HG02763 (cell line): ENCODE measurements at regions not wholly inside any gene's neighbourhood (a gene's known extent, or its start where the extent isn't known, plus 50 kb on each side); places are given as distances from the start of the nearest gene placed in this dataset.

Experiments
- ATAC-seq: cut with Tn5 transposase; IDR thresholded peaks from one replicate; pipeline ENCODE4 v1.9.1; 2021; ENCODE audit warnings: mild to moderate bottlenecking, moderate library complexity; ENCODE audit not compliant: unreplicated experiment

DNA sequence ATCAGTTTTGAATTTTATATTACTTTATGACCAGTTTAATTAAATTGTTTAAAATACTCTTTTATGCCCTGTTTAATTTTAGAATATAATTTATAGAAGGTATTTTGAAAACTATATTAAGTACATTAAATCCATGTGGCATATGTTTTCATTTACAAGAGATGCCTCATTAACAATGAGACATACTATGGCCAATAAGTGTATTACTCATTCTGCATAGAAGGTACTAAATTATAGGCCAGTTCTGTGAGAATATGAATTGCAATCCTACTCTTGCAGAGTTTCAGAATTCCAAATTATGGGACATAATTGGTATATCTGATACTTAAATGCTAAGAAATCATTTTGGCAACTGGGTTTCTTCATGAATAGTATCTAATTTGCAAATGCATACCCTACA is 951.1 kb downstream of the FAT4 start:
- ATAC-seq = no peak

DNA sequence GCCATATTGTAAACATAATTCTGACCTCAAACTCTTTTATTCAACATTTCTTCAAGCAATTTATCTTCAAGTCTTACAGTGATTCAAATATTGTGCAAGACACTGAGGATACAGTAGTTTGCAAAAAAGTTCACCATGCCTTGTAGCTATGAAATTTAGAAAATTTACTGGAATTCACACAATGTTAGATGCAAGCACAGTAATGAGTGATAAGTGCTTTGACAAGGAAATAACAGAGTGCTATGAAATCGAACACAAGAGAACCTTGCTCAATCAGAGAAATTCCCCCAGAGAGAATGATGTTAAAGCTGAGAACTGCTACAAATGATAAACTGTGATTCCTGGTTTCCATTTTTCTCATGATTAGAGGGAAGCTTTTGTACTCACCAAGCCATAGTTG is 952.9 kb downstream of the FAT4 start:
- no peak for ATAC-seq

DNA sequence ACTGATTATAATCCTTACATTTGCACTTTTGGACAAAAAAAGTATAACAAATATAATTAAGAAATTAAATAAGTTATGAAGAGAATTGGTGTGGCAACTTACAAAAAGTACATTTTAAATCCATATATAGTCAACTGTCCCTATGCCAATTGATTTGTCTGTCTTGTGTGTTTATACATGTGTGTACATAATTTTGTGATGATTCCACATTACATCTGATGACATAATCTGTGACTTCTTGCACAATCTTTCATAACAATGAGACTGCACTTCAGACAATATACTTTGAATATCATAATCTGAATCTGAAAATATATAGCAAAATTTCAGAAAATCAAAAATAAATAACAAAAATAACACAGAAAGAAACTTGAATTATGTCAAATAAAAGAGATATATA is 953.4 kb downstream of the FAT4 start:
- ATAC-seq = no peak

GRCh38 chr4:126269106-126269505 is 954.4 kb downstream of the FAT4 start:
- no peak for ATAC-seq

DNA sequence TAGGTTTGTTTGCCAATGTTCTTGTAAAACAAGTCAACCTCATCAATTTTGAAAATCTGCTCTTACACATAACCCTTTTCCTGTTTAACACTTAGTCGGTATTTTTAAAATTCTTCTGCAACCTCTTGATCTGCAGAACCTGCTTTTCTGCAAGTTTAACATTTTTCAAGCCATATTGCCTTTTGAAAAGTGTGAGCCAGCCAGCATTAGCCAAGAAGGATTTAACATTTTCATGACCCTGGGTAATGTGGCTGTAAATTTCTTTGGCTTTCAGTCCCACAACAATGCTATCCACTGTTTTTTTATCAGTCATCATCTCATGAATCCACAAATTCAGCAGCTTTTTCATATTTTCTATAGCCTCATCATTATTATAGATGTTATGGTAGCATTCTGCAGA is 956.5 kb downstream of the FAT4 start:
- no peak for ATAC-seq

GRCh38 chr4:126273746-126274145 is 959.0 kb downstream of the FAT4 start:
- ATAC-seq = no peak

GRCh38 chr4:126291886-126292285 is 977.1 kb downstream of the FAT4 start:
- no peak for ATAC-seq

- no peak for ATAC-seq
Observed at GRCh38 chr4:126298271-126298670, 983.5 kb downstream of the FAT4 start.

- ATAC-seq = no peak
Observed at GRCh38 chr4:126306152-126306869, 991.6 kb downstream of the FAT4 start.

DNA sequence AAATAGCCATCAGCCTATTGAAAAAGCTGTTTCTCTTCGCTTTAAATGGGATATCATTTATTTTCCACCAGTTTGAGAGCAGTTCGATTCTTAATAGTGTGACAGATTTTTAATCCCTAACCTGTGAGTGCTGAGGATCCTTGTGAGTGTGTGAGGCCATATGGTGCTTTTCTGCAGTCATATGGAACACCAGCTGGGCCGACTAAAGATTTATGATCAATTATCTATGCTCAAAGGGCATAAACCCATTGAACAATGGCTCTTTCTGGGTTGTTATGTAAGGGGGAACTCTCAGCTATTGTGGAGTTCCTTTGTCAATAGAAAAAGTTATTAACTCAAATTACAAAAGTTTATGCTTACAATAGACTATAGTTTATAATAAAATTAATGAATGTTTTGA is 1003.6 kb downstream of the FAT4 start:
- ATAC-seq = no peak

DNA sequence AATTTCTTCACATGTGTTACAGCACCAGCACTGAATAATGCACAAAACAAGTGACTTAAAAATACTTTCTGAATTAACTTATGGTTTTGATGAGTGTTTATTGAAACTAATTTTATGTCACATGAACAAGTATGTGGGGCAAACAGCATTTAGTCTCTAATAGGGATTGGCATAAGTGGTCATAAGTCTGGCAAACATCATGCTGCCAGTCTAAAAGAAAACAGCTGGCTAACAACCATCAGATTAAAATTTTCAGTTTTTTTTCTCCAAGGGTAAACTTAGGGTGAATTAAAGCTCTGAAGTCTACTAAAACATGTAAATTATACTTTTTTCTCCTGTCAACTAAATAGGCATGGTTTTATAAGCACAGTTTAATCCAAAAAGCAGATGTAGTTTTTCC is 1014.2 kb downstream of the FAT4 start:
- ATAC-seq = no peak

GRCh38 chr4:126338548-126338947 is 1023.8 kb downstream of the FAT4 start:
- no peak for ATAC-seq

GRCh38 chr4:126341927-126342326 is 1027.2 kb downstream of the FAT4 start:
- ATAC-seq = no peak

GRCh38 chr4:126344472-126344871 is 1029.7 kb downstream of the FAT4 start:
- ATAC-seq = no peak

- ATAC-seq = no peak
Observed at GRCh38 chr4:126346654-126347053, 1031.9 kb downstream of the FAT4 start.

DNA sequence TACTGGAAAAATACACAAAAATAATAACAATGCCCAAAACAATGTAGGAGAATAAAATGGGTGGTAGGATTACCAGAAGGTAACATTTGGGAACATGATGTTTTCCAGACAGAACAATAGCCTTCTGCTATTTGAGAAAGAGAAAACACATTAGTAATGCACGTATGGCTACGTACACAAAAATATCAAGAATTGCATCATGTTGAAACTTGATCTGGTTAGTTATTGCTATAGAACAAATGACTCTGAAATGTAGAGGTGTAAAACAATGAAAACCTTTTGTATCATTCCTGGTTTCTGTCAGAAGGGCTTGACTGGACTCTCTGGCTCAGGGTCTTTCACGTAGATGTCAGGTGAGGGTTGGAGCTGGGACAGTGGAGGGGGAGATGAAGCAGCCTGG is 1040.0 kb downstream of the FAT4 start:
- ATAC-seq = no peak

- no peak for ATAC-seq
Observed at GRCh38 chr4:126358041-126358440, 1043.3 kb downstream of the FAT4 start.

DNA sequence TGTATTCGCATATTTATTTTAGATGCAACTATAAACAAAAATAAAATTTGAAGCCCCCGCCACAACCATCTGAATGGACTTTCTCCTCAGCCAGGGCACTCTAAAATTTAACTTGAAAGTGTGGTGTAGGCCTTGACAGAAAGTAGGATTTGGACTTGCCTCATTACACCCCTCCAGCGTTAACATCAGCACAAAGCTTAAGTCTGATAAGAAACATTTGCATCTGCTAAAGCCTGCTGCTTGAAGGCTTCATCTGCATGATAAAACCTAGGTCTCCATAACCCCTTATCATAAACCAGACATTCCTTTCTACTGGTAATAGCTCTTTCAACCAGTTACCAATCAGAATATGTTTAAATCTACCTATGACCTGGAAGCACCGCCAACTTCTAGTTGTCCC is 1046.5 kb downstream of the FAT4 start:
- ATAC-seq = no peak

DNA sequence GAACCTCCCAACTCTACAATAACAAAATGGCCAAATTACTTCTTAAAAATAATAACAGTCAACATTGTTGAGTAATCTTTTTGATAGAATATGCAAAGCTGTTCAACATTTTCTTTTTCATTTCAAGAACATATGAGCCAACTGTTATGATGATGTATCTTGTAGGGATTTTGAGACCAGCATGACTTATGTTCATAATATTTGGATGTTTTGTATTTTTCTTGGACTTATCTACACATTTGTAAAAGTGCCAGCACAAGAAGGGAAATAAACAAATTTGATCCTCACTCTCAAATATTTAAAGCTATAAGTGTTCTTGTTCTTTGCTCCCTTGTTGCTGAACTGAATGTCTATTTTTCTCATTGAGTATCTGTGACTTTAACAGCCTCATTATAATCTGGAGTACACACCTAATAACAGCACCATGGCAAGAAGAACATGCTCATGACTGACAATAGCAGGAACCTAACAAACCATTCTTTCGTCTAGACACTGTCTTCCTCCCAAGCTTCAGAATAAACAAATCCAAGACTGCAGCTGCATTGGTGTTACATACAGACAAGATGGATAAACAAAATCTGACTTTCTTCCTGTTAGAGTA is 1049.7 kb downstream of the FAT4 start:
- no peak for ATAC-seq

- no peak for ATAC-seq
Observed at GRCh38 chr4:126369076-126369475, 1054.3 kb downstream of the FAT4 start.

DNA sequence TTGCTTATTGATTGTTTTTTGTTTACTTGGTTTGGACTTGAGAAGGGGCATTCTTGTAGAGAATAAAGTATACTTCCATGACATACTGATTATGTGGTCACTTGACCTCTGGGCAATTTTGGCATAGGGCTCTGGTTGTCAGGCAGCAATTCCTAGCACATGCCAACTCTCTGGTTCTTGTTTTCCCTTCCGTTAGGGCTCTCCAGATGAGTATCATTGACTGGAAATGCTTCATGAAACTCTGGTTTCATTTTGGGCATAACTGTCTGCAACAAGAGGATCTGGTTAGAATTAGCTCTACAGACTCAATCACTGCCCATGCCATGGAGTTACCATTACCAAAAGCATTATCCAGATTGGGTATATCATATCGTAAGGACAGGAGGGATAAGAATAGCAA is 1057.9 kb downstream of the FAT4 start:
- no peak for ATAC-seq

- ATAC-seq = no peak
Observed at GRCh38 chr4:126375462-126376054, 1060.8 kb downstream of the FAT4 start.

- no peak for ATAC-seq
Observed at GRCh38 chr4:126385954-126386353, 1071.2 kb downstream of the FAT4 start.
